ENCODE measurements at regions not wholly inside any gene's neighbourhood (a gene's known extent, or its start where the extent isn't known, plus 50 kb on each side); places are given as distances from the start of the nearest gene placed in this dataset.

GRCh38 chr4:31783311-31783710 is 1063.1 kb downstream of the PCDH7 start:
- H3K79me1 ChIP-seq (ENCODE audit: low read depth, low read length), result no peaks in the 10 kb centered on the region
- DNase-seq (ENCODE audit: low read depth in 1 of 2, low spot score in 2 of 2), result no peak
- no peak overlapping the region for H3K4me3 ChIP-seq (ENCODE audit: extremely low read depth in 1 of 4, insufficient read depth in 2 of 4, low read depth in 3 of 4, low read length in 4 of 4)
- no peak overlapping the region for H2AK5ac ChIP-seq (ENCODE audit: low read depth, low read length)
- no peak overlapping the region for H3K9ac ChIP-seq (replicated peaks in 1 of 4; ENCODE audit: extremely low read depth in 1 of 4, low read depth in 3 of 4, low read length in 3 of 4)
- no peaks in the 10 kb centered on the region for H3K23me2 ChIP-seq (ENCODE audit: low read depth, low read length)
- H2BK120ac ChIP-seq (replicated peaks; ENCODE audit: low read depth, low read length), result no peak overlapping the region
- no peak overlapping the region for H3K4me2 ChIP-seq (ENCODE audit: insufficient read depth in 1 of 2, low read depth in 2 of 2, low read length in 2 of 2)
- no peak overlapping the region for H4K91ac ChIP-seq (replicated peaks; ENCODE audit: insufficient read length, low read length)
- H3K36me3 ChIP-seq (ENCODE audit: control insufficient read depth in 2 of 4, insufficient read depth in 4 of 4, low read length in 3 of 4), result no peaks in the 10 kb centered on the region
- H2BK20ac ChIP-seq (ENCODE audit: low read length), result no peak overlapping the region
- H3K18ac ChIP-seq (ENCODE audit: extremely low read depth, low read length), result no peak overlapping the region
- POLR2A ChIA-PET (ENCODE audit: partially characterized antibody), result no interaction called here
- no peak overlapping the region for H3K14ac ChIP-seq (ENCODE audit: insufficient read length)
- no peaks in the 10 kb centered on the region for H3K9me3 ChIP-seq (ENCODE audit: insufficient read depth in 2 of 2, low read depth in 1 of 2, low read length in 1 of 2)
- H3K23ac ChIP-seq (ENCODE audit: insufficient read length), result no peak overlapping the region
- no peak overlapping the region for H2AFZ ChIP-seq (ENCODE audit: low read length)
- 91% methylated on average over 2 of the region's 2 CpGs; no CpG with 5 or more reads in 1 of the 2 experiments for WGBS, 2 experiments (ENCODE audit: extremely low coverage in 1 of 2, insufficient coverage in 1 of 2, insufficient read length in 1 of 2, insufficient replicate concordance in 2 of 2, low coverage in 1 of 2, low lambda C conversion rate in 2 of 2, missing lambda C conversion rate in 1 of 2)
- H3K79me2 ChIP-seq (ENCODE audit: control insufficient read depth in 1 of 2, insufficient read depth in 2 of 2, low read length in 2 of 2), result no peaks in the 10 kb centered on the region
- no peak overlapping the region for H2BK15ac ChIP-seq (ENCODE audit: low read length)
- H4K8ac ChIP-seq (ENCODE audit: extremely low read depth, insufficient read depth, low read length), result no peak overlapping the region
- no peaks in the 10 kb centered on the region for H3K27me3 ChIP-seq (replicated peaks in 1 of 4; ENCODE audit: control insufficient read depth in 3 of 4, extremely low read depth in 1 of 4, insufficient read depth in 3 of 4, low read length in 3 of 4)
- CTCF ChIA-PET (ENCODE audit: partially characterized antibody), result no interaction called here
- no peaks in the 10 kb centered on the region for H3K4me1 ChIP-seq (replicated peaks in 1 of 4; ENCODE audit: control insufficient read depth in 3 of 4, insufficient read depth in 4 of 4, low read length in 3 of 4)
- H3K56ac ChIP-seq (replicated peaks; ENCODE audit: insufficient read length, low read depth, low read length), result no peak overlapping the region
- no peak overlapping the region for H3K27ac ChIP-seq (ENCODE audit: low read depth, low read length)
- no peak for FAIRE-seq
- no peak overlapping the region for H4K5ac ChIP-seq (ENCODE audit: insufficient read length, low read depth, low read length)
- no peaks in the 10 kb centered on the region for H4K20me1 ChIP-seq (replicated peaks in 1 of 2; ENCODE audit: control insufficient read depth in 1 of 2, insufficient read depth in 2 of 2, low read length in 2 of 2)
- no peak overlapping the region for H3K4ac ChIP-seq (replicated peaks; ENCODE audit: insufficient read length, low read depth, low read length)
- H2BK12ac ChIP-seq (ENCODE audit: low read depth, low read length), result no peak overlapping the region
- no peak overlapping the region for H2BK5ac ChIP-seq (ENCODE audit: low read depth, low read length)
- TF ChIP-seq HDAC2 (IDR thresholded peaks at IDR 0.05; ENCODE audit: borderline replicate concordance in 1 of 2, low read depth in 2 of 2, low read length in 2 of 2), result no peak
- TF ChIP-seq JUND (IDR thresholded peaks at IDR 0.05; ENCODE audit: low read length), result no peak
- no peak for TF ChIP-seq SIX5 (IDR thresholded peaks at IDR 0.05; ENCODE audit: low read depth, low read length)
- no peak for TF ChIP-seq RAD21 (IDR thresholded peaks at IDR 0.05 in 1 of 2, conservative IDR thresholded peaks at IDR 0.05 in 1 of 2; ENCODE audit: low read depth in 2 of 2, low read length in 2 of 2)
- no peak for TF ChIP-seq SAP30 (IDR thresholded peaks at IDR 0.05; ENCODE audit: insufficient read depth, insufficient replicate concordance, low read length)
- no peak for TF ChIP-seq SP1 (IDR thresholded peaks at IDR 0.05; ENCODE audit: low read depth, low read length)
- no peak for TF ChIP-seq RXRA (IDR thresholded peaks at IDR 0.05; ENCODE audit: insufficient read depth, low read depth, low read length)
- TF ChIP-seq RNF2 (IDR thresholded peaks at IDR 0.05; ENCODE audit: borderline replicate concordance, low read depth, low read length, missing control alignments, poor library complexity, severe bottlenecking), result no peak
- TF ChIP-seq CHD2 (IDR thresholded peaks at IDR 0.05; ENCODE audit: low read length), result no peak
- no peak for TF ChIP-seq ATF2 (IDR thresholded peaks at IDR 0.05; ENCODE audit: low read length)
- TF ChIP-seq CHD1 (IDR thresholded peaks at IDR 0.05; ENCODE audit: low read depth, low read length), result no peak
- TF ChIP-seq, protein P1, sequence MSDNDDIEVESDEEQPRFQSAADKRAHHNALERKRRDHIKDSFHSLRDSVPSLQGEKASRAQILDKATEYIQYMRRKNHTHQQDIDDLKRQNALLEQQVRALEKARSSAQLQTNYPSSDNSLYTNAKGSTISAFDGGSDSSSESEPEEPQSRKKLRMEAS (IDR thresholded peaks at IDR 0.05), result no peak
